Gastroesophageal sphincter (tissue), 3 donors: ENCODE measurements at regions not wholly inside any gene's neighbourhood (a gene's known extent, or its start where the extent isn't known, plus 50 kb on each side); places are given as distances from the start of the nearest gene placed in this dataset.

Experiments used
- CTCF ChIP-seq, 4 experiments: fragments of 200-600 bp in 2 of 4; fragments of 450-650 bp in 2 of 4; sonication (generic) in 1 of 4; IDR thresholded peaks; one replicate each; pipeline ENCODE4 v1.5.1; 2017 to 2019; ENCODE audit warnings: antibody characterized with exemption in 4 of 4, mild to moderate bottlenecking in 2 of 4, moderate library complexity in 2 of 4
- POLR2A ChIP-seq, 2 donors: fragments of 450-650 bp; IDR thresholded peaks; one replicate each; pipeline ENCODE4 v1.6.1; 2017; ENCODE audit warnings: antibody characterized with exemption in 2 of 2, mild to moderate bottlenecking in 2 of 2, moderate library complexity in 1 of 2

GRCh38 chr11:70519117-70519516 lies 120.8 kb downstream of the CTTN start:
- TF ChIP-seq CTCF (IDR thresholded peaks at IDR 0.05) (no peak), POLR2A (IDR thresholded peaks at IDR 0.05) (no peak)
